Stomach (tissue), 8 donors: ENCODE measurements at regions not wholly inside any gene's neighbourhood (a gene's known extent, or its start where the extent isn't known, plus 50 kb on each side); places are given as distances from the start of the nearest gene placed in this dataset.
"Not testable (repeated sequence)": the region's sequence is repeated elsewhere in the genome, so short reads cannot be mapped to it uniquely, and the experiment has no call there.

Experiments used
- DNase-seq, 2 donors: peaks; one replicate each; pipeline versions ENCODE4 v3.0.0 to v3.0.0-alpha.2; 2013 to 2019
- H3K27ac ChIP-seq, 5 donors: fragments of 200-600 bp in 4 of 5; sonication (generic) in 4 of 5; one replicate each; pipeline ENCODE4 v1.5.1; 2013 to 2019; ENCODE audit warnings: mild to moderate bottlenecking in 1 of 5, moderate library complexity in 1 of 5
- H3K27me3 ChIP-seq, 3 donors: fragments of 200-600 bp; sonication (generic); one replicate each; pipeline ENCODE4 v1.5.1; 2017 to 2019; ENCODE audit warnings: mixed run types in 1 of 3
- H3K36me3 ChIP-seq, 4 donors: fragments of 200-600 bp; sonication (generic); 1 replicate in 3 of 4; 2 replicates in 1 of 4; pipeline ENCODE4 v1.5.1; 2016 to 2019
- H3K4me1 ChIP-seq, 4 donors: fragments of 200-600 bp; sonication (generic); one replicate each; pipeline ENCODE4 v1.5.1; 2016 to 2019
- H3K4me3 ChIP-seq, 4 donors: fragments of 200-600 bp; sonication (generic) in 3 of 4; one replicate each; pipeline ENCODE4 v1.5.1; 2016 to 2019; ENCODE audit warnings: mild to moderate bottlenecking in 1 of 4
- H3K9me3 ChIP-seq, 4 donors: fragments of 200-600 bp; sonication (generic); one replicate each; pipeline ENCODE4 v1.5.1; 2016 to 2019
- CTCF ChIP-seq, 7 experiments: fragments of 450-650 bp in 4 of 7; fragments of 200-600 bp in 3 of 7; sonication (generic) in 3 of 7; IDR thresholded peaks; one replicate each; pipeline ENCODE4 v1.5.1; 2016 to 2019; ENCODE audit warnings: antibody characterized with exemption in 7 of 7, control low read depth in 2 of 7, mild to moderate bottlenecking in 1 of 7
- EP300 ChIP-seq: sonication (generic); formaldehyde crosslinking; IDR thresholded peaks from one replicate; pipeline ENCODE4 v1.6.1; 2017; ENCODE audit warnings: antibody characterized with exemption
- POLR2A ChIP-seq, 4 donors: fragments of 450-650 bp; IDR thresholded peaks; one replicate each; pipeline ENCODE4 v1.6.1; 2016; ENCODE audit warnings: antibody characterized with exemption in 4 of 4, control low read depth in 2 of 4, mild to moderate bottlenecking in 1 of 4, moderate library complexity in 1 of 4
- POLR2AphosphoS5 ChIP-seq, 3 donors: sonication (generic); formaldehyde crosslinking; IDR thresholded peaks; one replicate each; pipeline ENCODE4 v1.6.1; 2016; ENCODE audit warnings: antibody characterized with exemption in 3 of 3
- WGBS, 5 donors: extraction: QIAGEN DNeasy Blood & Tissue Kit in 3 of 5; methylation state at CpG; one replicate each; pipeline versions ENCODE4 v1.1.5 to v1.1.7; 2013 to 2018; 5-methylcytosine and 5-hydroxymethylcytosine counted together
- intact Hi-C: fragments of 100-400 bp; cut with DNase I; formaldehyde crosslinking; loops from one replicate; pipeline ENCODE4 v1.15.1; 2023; ENCODE audit warnings: low total_unique reads
- donor health status: healthy with polysubstance abuse.
- donor health status: Bipolar disorder and iron deficiency.
- donor health status: healthy.

- Histone ChIP-seq H3K9me3 (no peaks in the 10 kb centered on the region), H3K27ac (no peak overlapping the region), H3K27me3 (no peaks in the 10 kb centered on the region), H3K4me3 (no peak overlapping the region), H3K4me1 (no peaks in the 10 kb centered on the region), H3K36me3 (no peaks in the 10 kb centered on the region)
- DNase-seq, result no peak
- intact Hi-C loops, result no loop called here
- 57 to 60% (median 57%) methylated on average over 4 of the region's 4 CpGs for WGBS, 5 donors
- TF ChIP-seq POLR2AphosphoS5 (IDR thresholded peaks at IDR 0.05), result no peak
- no peak for TF ChIP-seq CTCF (IDR thresholded peaks at IDR 0.05)
- TF ChIP-seq POLR2A (IDR thresholded peaks at IDR 0.05), result no peak
- TF ChIP-seq EP300, result no peak
Measured at GRCh38 chr3:181610083-181610972, 101.4 kb upstream of the SOX2 start.

- no peak for DNase-seq
- TF ChIP-seq EP300, result no peak
- no peak for TF ChIP-seq POLR2AphosphoS5 (IDR thresholded peaks at IDR 0.05)
- TF ChIP-seq POLR2A (IDR thresholded peaks at IDR 0.05), result no peak
- TF ChIP-seq CTCF (IDR thresholded peaks at IDR 0.05), result no peak
- intact Hi-C loops, result no loop called here
- no peaks in the 10 kb centered on the region for H3K9me3 ChIP-seq
- no peak overlapping the region for H3K4me3 ChIP-seq
- no peak overlapping the region for H3K27ac ChIP-seq
- H3K4me1 ChIP-seq, result no peaks in the 10 kb centered on the region
- H3K27me3 ChIP-seq, result no peaks in the 10 kb centered on the region
- 85 to 96% (median 89%) methylated on average over 1 of the region's 1 CpG for WGBS, 5 donors
- no peaks in the 10 kb centered on the region for H3K36me3 ChIP-seq
Measured at GRCh38 chr3:181609030-181609767, 102.5 kb upstream of the SOX2 start.

- WGBS, 5 donors, result 66 to 90% (median 87%) methylated on average over 3 of the region's 3 CpGs
- Histone ChIP-seq H3K4me1 (no peaks in the 10 kb centered on the region), H3K9me3 (no peaks in the 10 kb centered on the region), H3K27me3 (no peaks in the 10 kb centered on the region), H3K27ac (no peak overlapping the region), H3K4me3 (no peak overlapping the region), H3K36me3 (no peaks in the 10 kb centered on the region)
- intact Hi-C loops, result no loop called here
- no peak for TF ChIP-seq EP300
- TF ChIP-seq CTCF (IDR thresholded peaks at IDR 0.05), result no peak
- no peak for TF ChIP-seq POLR2A (IDR thresholded peaks at IDR 0.05)
- no peak for TF ChIP-seq POLR2AphosphoS5 (IDR thresholded peaks at IDR 0.05)
- no peak for DNase-seq
Measured at GRCh38 chr3:181604267-181604666, 107.5 kb upstream of the SOX2 start.

GRCh38 chr3:181596126-181596525 is 115.6 kb upstream of the SOX2 start:
- Histone ChIP-seq H3K4me3 (no peak overlapping the region), H3K9me3 (peaks cover 0 to 7% (median 1%) of the 10 kb centered on the region in 4 donors), H3K27ac (no peak overlapping the region), H3K27me3 (no peaks in the 10 kb centered on the region), H3K4me1 (no peaks in the 10 kb centered on the region), H3K36me3 (no peaks in the 10 kb centered on the region)
- DNase-seq, result no peak
- intact Hi-C loops, result no loop called here
- no peak for TF ChIP-seq CTCF (IDR thresholded peaks at IDR 0.05)
- no peak for TF ChIP-seq POLR2A (IDR thresholded peaks at IDR 0.05)
- no peak for TF ChIP-seq EP300
- TF ChIP-seq POLR2AphosphoS5 (IDR thresholded peaks at IDR 0.05), result no peak

GRCh38 chr3:181590939-181591338 is 120.8 kb upstream of the SOX2 start:
- H3K36me3 ChIP-seq, H3K4me3 ChIP-seq, H3K4me1 ChIP-seq, DNase-seq, intact Hi-C loops, H3K27me3 ChIP-seq, H3K27ac ChIP-seq: not testable (repeated sequence)
- WGBS, 5 donors, result 71 to 81% (median 77%) methylated on average over 5 to 12 of the region's 12 CpGs
- peaks cover 0 to 31% (median 9%) of the 10 kb centered on the region in 4 donors for H3K9me3 ChIP-seq
